Esophagus squamous epithelium (tissue), 4 donors: ENCODE measurements at regions not wholly inside any gene's neighbourhood (a gene's known extent, or its start where the extent isn't known, plus 50 kb on each side); places are given as distances from the start of the nearest gene placed in this dataset.

Experiments used
- POLR2A ChIP-seq, 4 donors: fragments of 450-650 bp; IDR thresholded peaks; one replicate each; pipeline ENCODE4 v1.6.1; 2017; ENCODE audit warnings: antibody characterized with exemption in 4 of 4, mild to moderate bottlenecking in 4 of 4, moderate library complexity in 3 of 4
- TF ChIP-seq, protein P1 (sequence below), 6 experiments: fragments of 450-650 bp in 4 of 6; fragments of 200-600 bp in 2 of 6; sonication (generic) in 2 of 6; IDR thresholded peaks; one replicate each; pipeline ENCODE4 v1.5.1; 2016 to 2019; ENCODE audit warnings: antibody characterized with exemption in 6 of 6, mild to moderate bottlenecking in 4 of 6, moderate library complexity in 4 of 6

DNA sequence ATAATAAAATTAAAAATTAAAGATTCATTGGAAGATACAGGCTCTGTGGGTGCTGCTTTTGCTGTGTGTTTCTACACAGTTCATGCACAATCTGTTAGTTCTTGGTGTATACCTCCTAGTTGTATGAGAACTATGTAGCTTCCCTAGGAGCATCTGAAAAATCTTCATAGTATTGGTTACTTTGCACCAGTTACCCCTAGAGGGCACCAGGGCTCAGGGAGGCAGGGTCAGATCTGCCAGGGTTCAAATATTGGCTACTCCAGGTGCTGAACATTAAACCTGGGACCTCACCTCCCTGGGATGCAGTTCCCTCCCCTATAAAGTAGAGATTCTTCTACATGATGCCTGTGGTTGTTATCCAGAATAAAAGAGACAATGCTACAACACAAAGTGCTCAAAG lies 583.0 kb upstream of the CDH11 start:
- TF ChIP-seq, protein P1, sequence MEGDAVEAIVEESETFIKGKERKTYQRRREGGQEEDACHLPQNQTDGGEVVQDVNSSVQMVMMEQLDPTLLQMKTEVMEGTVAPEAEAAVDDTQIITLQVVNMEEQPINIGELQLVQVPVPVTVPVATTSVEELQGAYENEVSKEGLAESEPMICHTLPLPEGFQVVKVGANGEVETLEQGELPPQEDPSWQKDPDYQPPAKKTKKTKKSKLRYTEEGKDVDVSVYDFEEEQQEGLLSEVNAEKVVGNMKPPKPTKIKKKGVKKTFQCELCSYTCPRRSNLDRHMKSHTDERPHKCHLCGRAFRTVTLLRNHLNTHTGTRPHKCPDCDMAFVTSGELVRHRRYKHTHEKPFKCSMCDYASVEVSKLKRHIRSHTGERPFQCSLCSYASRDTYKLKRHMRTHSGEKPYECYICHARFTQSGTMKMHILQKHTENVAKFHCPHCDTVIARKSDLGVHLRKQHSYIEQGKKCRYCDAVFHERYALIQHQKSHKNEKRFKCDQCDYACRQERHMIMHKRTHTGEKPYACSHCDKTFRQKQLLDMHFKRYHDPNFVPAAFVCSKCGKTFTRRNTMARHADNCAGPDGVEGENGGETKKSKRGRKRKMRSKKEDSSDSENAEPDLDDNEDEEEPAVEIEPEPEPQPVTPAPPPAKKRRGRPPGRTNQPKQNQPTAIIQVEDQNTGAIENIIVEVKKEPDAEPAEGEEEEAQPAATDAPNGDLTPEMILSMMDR (IDR thresholded peaks at IDR 0.05), result peak in 2 of 6 experiments; percentile 15 to 46
- TF ChIP-seq POLR2A (IDR thresholded peaks at IDR 0.05), result no peak
